HK-2 (cell line): ENCODE measurements at regions not wholly inside any gene's neighbourhood (a gene's known extent, or its start where the extent isn't known, plus 50 kb on each side); places are given as distances from the start of the nearest gene placed in this dataset.

Experiments used
- DNase-seq: peaks from one replicate; pipeline ENCODE4 v3.0.0-alpha.2; 2018; ENCODE audit not compliant: unreplicated experiment

GRCh38 chr5:4226565-4226964 is 630.9 kb downstream of the IRX1 start:
- no peak for DNase-seq

DNA sequence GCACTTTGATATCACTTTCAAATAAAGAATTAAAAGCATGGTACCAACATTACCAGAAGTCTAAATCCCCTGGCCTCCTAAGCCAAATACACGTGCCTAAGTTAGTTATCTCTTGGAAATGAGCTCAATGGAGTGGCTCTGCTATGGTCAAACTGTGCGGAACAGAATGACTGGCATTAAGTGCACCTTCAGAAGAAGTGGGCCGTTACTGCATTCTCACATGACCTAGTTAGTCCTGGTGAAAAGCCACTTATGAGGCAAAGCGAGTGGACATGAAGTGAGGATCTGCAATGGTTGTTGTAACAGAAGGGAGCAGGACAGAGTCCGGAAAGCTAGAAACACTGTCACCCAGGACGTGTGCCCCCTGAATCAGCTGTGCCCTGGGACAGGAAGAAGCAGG is 633.1 kb downstream of the IRX1 start:
- no peak for DNase-seq

- no peak for DNase-seq
These were observed 634.0 kb downstream of the IRX1 start for GRCh38 chr5:4229414-4230292.

GRCh38 chr5:4230471-4230785 is 634.8 kb downstream of the IRX1 start:
- DNase-seq = no peak

DNA sequence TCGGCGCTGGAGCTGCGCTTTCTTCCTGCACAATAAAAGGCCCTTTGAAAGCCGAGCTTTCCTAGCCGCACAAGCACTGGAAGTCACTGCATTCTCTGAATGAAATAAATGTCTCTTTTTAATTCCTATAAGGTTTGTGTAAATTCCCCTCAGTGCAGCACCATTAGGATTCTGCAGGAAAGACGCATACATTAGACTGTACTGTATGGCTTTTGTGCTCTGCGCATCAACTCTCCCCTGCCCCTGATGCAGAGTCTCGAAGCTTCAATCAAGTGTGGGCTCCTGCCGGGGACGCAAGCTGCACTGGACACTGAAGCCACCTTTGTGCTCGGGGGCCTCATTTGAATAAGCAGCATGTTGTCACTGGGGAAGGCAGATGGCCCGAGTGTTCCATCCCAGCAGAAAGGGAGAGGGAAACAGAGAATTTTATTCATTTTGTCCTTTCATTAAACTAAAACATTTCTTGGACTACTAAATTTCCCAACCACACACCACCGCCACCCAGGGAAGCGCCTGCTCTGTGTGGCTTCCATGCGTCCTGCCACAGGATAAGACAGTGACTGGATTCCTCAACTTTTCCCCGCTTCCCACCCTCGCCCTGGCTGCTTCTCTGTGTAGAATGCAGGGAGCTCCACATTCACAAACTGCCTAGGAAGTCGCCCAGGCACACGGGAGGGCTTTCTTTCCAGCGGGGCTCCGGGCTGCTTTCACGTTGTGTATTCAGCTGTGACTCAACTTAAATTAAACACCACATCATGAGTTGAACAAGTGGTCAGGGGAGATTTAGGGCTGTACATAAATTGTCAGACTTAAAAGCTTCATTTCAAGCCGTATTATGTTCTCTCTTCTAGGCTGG is 635.4 kb downstream of the IRX1 start:
- no peak for DNase-seq

- no peak for DNase-seq
These were observed 636.5 kb downstream of the IRX1 start for GRCh38 chr5:4232084-4232483.

DNA sequence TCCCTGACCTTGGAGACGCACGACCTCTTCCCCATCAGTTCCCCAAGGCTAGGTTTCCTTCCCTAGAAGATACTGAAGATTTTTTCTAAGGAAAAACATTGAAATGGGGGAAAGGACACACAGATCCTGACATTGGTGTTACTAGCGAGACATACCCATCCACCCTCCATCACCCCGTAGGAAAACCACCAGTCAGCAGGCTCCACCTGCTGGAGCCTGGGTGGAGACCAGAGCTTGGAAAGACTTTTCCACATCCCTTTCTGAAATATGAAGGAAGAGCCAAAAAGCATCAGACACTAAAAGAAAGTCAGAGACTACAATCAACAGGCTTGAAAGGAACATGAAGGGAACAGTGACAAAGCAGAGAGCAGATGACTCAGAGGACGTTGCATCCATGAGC is 638.0 kb downstream of the IRX1 start:
- no peak for DNase-seq

- no peak for DNase-seq
These were observed 648.0 kb downstream of the IRX1 start for GRCh38 chr5:4243479-4244264.

GRCh38 chr5:4244306-4244705 is 648.7 kb downstream of the IRX1 start:
- no peak for DNase-seq

GRCh38 chr5:4245076-4245475 is 649.4 kb downstream of the IRX1 start:
- no peak for DNase-seq

DNA sequence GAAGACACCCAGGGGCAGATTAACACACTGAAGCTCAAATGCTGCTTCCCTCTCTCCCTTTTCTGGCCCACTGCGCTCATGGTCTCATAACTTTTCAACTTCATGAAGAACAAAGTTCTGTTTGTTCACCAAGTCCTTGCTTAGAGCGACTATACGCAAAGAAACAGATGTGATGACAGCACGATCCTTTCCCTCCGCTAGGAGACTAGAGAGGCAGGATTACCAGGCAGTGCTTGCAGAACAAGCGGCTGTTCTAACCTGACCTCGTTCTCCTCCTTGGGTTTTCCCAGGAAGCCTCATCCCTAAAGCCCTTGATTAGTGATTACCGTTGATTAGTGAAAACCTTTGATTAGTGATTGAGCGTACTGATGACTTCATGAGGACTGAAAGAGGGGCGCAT is 649.9 kb downstream of the IRX1 start:
- no peak for DNase-seq

GRCh38 chr5:4246447-4246846 is 650.8 kb downstream of the IRX1 start:
- no peak for DNase-seq

- DNase-seq = no peak
These were observed 654.6 kb downstream of the IRX1 start for GRCh38 chr5:4250254-4250653.

DNA sequence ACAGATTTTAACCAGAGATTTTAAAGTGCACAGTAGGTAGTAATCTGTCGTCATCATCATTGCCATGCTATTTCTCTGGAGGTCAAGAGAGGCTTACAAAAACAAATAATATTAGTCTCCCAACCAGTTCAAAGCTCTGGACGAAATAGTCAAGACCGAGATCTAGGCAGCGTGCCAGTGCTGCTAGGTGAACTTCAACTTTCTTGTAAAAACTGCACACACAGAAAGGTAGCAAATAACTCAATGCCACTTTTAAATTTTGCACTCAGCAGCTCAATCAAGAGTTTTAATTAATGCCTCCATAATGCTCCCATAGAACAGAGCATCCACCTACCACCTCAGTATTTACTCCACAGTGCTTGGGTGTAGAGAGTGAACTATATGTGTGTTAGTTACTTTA is 656.8 kb downstream of the IRX1 start:
- no peak for DNase-seq

DNA sequence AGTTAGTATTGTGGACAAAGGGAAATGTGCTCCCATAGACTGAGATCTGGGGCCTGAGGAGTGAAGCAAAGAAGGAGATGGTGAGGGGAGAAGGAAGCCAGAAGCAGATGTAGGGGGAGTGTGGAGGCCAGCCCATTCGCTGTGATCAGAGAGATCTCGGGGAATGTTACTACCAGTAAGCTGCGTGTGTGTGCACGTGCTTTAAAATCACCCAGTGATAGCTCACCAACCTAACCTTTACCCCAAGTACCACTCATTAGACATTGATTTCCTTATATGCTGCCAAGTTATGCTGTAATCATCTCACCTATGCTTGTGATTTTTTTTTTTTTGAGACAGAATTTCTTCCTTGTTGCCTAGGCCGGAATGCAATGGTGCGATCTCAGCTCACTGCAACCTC is 659.1 kb downstream of the IRX1 start:
- DNase-seq = no peak

DNA sequence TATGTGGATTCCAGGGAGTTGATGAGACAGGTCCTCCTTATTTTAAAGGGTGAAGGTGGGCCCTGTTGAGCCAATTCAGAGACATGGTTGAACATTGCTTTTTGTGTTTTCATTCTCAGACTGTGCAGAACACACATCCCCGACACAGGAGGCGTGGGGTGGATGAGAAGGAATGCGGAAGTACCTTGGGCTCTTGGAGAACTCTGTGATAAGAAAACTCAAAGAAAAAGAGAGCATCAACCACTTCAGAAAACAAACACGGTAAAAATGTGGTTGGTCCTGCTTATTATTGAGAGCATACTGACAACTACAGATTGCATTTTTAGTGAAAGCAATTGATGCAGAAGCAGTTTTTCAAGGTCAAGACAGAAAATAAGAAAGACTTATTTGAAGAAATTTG is 659.8 kb downstream of the IRX1 start:
- DNase-seq = no peak

DNA sequence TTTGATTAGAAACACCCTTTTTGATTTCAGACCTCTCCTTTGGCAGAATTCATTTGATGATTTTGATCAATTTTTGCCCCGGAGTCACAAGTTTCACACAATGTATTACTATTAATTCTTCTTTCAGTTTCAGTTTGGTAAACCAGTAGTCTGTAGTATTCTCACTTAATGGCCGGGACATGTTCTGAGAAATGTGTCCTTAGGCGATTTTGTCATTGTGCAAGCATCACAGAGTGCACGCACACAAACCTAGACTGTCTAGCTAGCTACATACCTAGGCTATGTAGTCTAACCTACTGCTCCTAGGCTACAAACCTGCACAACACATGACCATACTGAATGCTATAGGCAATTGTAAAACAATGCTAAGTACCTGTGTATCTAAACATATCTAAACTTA is 662.5 kb downstream of the IRX1 start:
- DNase-seq = no peak

GRCh38 chr5:4271193-4271592 is 675.6 kb downstream of the IRX1 start:
- DNase-seq = no peak

DNA sequence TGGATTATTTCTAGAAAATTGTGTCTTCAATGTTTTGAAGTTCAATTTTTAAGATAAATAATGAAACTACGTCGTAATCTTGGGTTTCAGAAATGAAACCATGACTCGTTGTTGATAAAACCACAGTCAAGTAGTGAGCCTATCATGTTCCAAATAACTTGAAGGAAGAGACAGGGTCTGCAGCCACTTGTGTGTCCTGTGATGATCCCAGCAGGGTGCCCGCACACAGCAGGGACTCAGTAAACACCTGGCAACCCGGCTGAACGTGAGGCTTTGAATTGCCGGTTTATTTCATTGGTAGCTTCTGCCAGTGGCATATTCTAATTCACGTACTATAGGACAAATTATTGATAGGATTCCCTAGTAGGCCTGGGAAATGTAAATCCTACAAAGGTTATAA is 679.6 kb downstream of the IRX1 start:
- DNase-seq = no peak

GRCh38 chr5:4294878-4295277 is 699.2 kb downstream of the IRX1 start:
- no peak for DNase-seq

GRCh38 chr5:4295663-4296339 is 700.2 kb downstream of the IRX1 start:
- DNase-seq = no peak

GRCh38 chr5:4306057-4306456 is 710.4 kb downstream of the IRX1 start:
- no peak for DNase-seq
